BE2C (cell line): ENCODE measurements at regions not wholly inside any gene's neighbourhood (a gene's known extent, or its start where the extent isn't known, plus 50 kb on each side); places are given as distances from the start of the nearest gene placed in this dataset.

Experiments used
- DNase-seq: peaks from one replicate; pipeline ENCODE4 v3.0.0-alpha.2; 2020
- H3K27me3 ChIP-seq: fragments of 250-450 bp; sonication (Bioruptor Pico); 2 replicates; pipeline ENCODE4 v1.5.1; 2020; ENCODE audit warnings: mild to moderate bottlenecking
- H3K36me3 ChIP-seq: fragments of 250-450 bp; sonication (Bioruptor Pico); 2 replicates; pipeline ENCODE4 v1.5.1; 2020; ENCODE audit warnings: mild to moderate bottlenecking
- H3K4me1 ChIP-seq: fragments of 250-450 bp; sonication (Bioruptor Pico); 2 replicates; pipeline ENCODE4 v1.5.1; 2020
- H3K4me3 ChIP-seq: 2 replicates; pipeline ENCODE4 v1.5.1; 2011; ENCODE audit warnings: low read depth, low read length
- H3K9me3 ChIP-seq: fragments of 250-450 bp; sonication (Bioruptor Pico); 2 replicates; pipeline ENCODE4 v1.5.1; 2020
- TF ChIP-seq, protein P1 (sequence below): IDR thresholded peaks from 2 replicates; pipeline ENCODE4 v1.5.1; 2012; ENCODE audit warnings: mild to moderate bottlenecking, low read depth, low read length

DNA sequence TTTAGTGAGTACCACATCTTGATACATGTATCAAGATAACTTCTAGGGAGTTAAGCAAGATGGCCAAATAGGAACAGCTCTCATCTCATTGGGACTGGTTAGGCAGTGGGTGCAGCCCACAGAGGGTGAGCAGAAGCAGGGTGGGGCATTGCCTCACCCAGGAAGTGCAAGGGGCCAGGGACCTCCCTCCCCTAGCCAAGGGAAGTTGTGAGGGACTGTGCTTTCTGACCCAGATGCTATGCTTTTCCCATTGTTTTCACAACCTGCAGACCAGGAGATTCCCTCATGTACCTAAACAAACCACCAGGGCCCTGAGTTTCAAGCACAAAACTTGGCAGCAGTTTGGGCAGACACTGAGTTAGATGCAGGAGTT, 665.0 kb upstream of the CBLB start:
- no peaks in the 10 kb centered on the region for H3K4me1 ChIP-seq
- H3K36me3 ChIP-seq, result no peaks in the 10 kb centered on the region
- H3K4me3 ChIP-seq, result no peak overlapping the region
- TF ChIP-seq, protein P1, sequence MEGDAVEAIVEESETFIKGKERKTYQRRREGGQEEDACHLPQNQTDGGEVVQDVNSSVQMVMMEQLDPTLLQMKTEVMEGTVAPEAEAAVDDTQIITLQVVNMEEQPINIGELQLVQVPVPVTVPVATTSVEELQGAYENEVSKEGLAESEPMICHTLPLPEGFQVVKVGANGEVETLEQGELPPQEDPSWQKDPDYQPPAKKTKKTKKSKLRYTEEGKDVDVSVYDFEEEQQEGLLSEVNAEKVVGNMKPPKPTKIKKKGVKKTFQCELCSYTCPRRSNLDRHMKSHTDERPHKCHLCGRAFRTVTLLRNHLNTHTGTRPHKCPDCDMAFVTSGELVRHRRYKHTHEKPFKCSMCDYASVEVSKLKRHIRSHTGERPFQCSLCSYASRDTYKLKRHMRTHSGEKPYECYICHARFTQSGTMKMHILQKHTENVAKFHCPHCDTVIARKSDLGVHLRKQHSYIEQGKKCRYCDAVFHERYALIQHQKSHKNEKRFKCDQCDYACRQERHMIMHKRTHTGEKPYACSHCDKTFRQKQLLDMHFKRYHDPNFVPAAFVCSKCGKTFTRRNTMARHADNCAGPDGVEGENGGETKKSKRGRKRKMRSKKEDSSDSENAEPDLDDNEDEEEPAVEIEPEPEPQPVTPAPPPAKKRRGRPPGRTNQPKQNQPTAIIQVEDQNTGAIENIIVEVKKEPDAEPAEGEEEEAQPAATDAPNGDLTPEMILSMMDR, result no peak
- H3K27me3 ChIP-seq, result no peaks in the 10 kb centered on the region
- DNase-seq, result no peak
- H3K9me3 ChIP-seq, result no peaks in the 10 kb centered on the region

DNA sequence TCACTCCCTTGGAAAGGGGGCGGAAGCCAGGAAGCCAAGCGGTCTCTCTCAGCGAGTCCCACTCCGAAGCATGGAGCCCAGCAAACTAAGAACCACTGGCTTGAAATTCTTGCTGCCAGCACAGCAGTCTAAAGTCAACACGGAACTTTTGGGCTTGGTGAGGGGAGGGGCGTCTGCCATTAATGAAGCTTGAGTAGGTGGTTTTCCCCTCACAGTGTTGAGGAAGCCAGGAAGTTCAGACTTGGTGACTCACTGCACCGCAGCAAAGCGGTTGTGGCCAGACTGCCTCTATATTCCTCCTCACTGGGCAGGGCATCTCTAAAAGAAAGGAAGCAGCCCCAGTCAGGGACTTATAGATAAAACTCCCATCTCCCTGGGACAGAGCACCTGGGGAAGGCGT, 665.4 kb upstream of the CBLB start:
- Histone ChIP-seq H3K4me1 (no peaks in the 10 kb centered on the region), H3K27me3 (no peaks in the 10 kb centered on the region), H3K4me3 (no peak overlapping the region), H3K9me3 (no peaks in the 10 kb centered on the region), H3K36me3 (no peaks in the 10 kb centered on the region)
- DNase-seq, result no peak
- TF ChIP-seq, protein P1, result no peak

DNA sequence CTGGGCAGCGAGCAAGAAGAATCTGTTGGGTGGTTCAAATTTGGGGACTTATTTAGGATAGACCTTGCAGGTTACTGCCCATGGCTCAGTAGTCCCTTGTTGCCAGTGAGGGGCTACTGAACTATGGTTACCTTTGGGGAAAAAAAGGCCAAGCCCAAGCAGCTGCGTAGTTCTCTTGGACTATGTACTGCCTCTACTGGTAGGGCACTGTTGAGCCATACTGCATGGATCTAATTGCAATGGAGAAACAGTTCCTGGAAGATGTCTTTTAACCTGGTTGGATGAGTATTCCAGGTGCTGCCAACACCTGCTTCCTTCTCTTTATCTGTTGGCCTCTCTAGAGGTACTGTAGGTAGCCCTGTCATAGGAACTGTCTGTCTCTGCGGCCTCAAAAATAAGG, 671.9 kb upstream of the CBLB start:
- Histone ChIP-seq H3K36me3 (no peaks in the 10 kb centered on the region), H3K4me3 (no peak overlapping the region), H3K4me1 (no peaks in the 10 kb centered on the region), H3K9me3 (no peaks in the 10 kb centered on the region), H3K27me3 (no peaks in the 10 kb centered on the region)
- no peak for DNase-seq
- TF ChIP-seq, protein P1, result peak; percentile 23; the same call in 1 of the 2 replicates

DNA sequence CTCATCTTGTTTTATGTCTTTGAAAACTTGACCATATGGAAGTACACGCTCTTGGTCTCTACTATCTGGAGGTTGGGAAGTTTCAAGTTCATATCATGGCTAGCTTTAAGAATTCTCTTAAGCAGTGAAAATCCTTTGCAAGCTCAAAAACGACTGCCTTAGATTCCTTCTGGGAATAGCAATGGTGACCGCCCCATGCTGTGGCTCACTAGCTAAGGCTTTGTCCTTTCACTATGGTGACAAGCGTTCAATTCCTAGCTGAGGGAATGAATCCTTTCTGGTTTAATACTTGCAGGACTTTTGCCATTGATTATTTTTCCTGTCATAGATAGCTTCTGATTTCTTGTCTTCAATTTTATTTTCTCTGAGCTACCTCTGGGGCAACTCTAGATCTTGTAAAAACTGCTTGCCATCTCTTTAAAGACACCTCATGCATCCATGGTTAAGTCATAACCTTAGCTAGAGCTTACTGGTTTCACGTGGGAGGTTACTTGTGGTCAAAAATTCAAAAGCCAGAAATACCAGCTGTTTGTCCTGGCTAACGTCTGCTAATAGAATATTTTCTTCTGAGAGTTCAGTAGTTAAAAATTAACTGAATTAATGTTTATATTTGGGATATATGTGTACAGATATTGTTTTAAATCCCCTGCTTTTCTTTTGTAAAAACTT, 673.4 kb upstream of the CBLB start:
- no peaks in the 10 kb centered on the region for H3K36me3 ChIP-seq
- H3K4me1 ChIP-seq, result no peaks in the 10 kb centered on the region
- no peaks in the 10 kb centered on the region for H3K27me3 ChIP-seq
- DNase-seq, result no peak
- H3K4me3 ChIP-seq, result no peak overlapping the region
- TF ChIP-seq, protein P1, result no peak
- no peaks in the 10 kb centered on the region for H3K9me3 ChIP-seq

DNA sequence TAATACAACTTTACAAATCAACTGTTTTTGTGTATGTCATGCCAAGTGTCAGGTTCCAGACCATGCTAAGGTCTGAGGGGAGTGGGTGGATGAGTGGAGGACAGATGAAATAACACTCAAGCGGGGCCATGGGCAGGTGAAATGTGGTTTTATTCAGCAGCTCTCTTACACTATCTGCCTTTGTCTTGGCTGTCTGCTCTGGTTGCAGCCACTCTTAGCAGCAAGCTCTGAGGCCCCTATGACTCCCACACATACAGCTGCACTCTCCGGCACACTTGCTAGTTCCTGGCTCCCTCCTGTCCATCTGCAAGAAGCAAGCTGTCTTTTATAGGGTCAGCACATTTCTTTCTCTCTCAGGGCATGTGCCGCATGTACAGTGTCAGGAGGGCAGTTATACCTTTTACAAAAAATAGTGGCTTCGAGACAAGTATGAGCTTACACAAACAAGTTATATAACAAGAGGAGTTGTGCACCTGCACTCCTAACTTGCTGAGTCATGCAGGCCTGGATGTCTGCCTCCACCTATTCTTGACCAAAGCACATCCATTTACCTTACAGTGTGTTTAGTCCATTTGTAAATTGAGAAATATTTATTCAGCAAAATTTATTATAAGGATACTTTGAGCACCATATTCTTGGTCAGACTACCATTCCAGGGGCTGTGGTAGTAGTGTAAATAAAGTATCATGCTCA, 683.7 kb upstream of the CBLB start:
- Histone ChIP-seq H3K9me3 (no peaks in the 10 kb centered on the region), H3K27me3 (no peaks in the 10 kb centered on the region), H3K36me3 (no peaks in the 10 kb centered on the region), H3K4me1 (no peaks in the 10 kb centered on the region), H3K4me3 (no peak overlapping the region)
- no peak for DNase-seq
- TF ChIP-seq, protein P1, result no peak

DNA sequence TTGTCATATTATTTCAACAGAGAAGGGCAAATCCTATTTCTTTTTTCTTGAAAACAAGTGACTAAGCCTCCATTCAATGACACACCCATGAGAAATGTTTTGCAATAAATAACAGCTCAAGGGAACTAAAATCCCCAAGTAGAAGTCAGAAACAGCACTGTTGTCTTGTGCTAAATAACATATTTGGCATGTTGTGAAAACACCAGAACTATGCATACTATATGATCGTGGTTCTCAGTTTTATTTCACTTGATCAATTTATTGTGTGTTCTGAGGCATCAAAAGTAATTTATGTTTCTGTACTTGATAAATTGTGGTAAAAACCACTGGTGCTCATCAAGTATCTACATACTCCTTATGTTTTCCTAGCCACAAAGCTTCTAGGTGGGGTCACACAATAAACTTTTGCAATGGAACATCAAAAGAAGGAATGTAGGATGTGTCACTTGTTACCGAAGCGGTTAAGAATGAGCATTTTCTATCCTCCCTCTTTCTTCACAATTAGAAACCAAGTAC, 691.7 kb upstream of the CBLB start:
- no peak for DNase-seq
- Histone ChIP-seq H3K9me3 (no peaks in the 10 kb centered on the region), H3K27me3 (no peaks in the 10 kb centered on the region), H3K4me3 (no peak overlapping the region), H3K4me1 (no peaks in the 10 kb centered on the region), H3K36me3 (no peaks in the 10 kb centered on the region)
- TF ChIP-seq, protein P1, result no peak
